HG03135 (cell line): ENCODE measurements at regions not wholly inside any gene's neighbourhood (a gene's known extent, or its start where the extent isn't known, plus 50 kb on each side); places are given as distances from the start of the nearest gene placed in this dataset.

Experiments
- ATAC-seq: cut with Tn5 transposase; IDR thresholded peaks from one replicate; pipeline ENCODE4 v1.9.1; 2021; ENCODE audit warnings: mild to moderate bottlenecking, moderate library complexity; ENCODE audit not compliant: unreplicated experiment

- ATAC-seq: no peak
Measured at GRCh38 chr1:221099747-221100595, 220.7 kb downstream of the HLX start.

GRCh38 chr1:221100611-221101010 lies 221.4 kb downstream of the HLX start:
- ATAC-seq: no peak

GRCh38 chr1:221101807-221102605 lies 222.8 kb downstream of the HLX start:
- no peak for ATAC-seq

- ATAC-seq: no peak
Measured at GRCh38 chr1:221104596-221104995, 225.4 kb downstream of the HLX start.

- ATAC-seq: no peak
Measured at GRCh38 chr1:221105578-221105977, 226.3 kb downstream of the HLX start.

GRCh38 chr1:221106616-221107015 lies 227.4 kb downstream of the HLX start:
- ATAC-seq: no peak

GRCh38 chr1:221109930-221110329 lies 230.7 kb downstream of the HLX start:
- no peak for ATAC-seq

GRCh38 chr1:221117133-221117532 lies 237.9 kb downstream of the HLX start:
- ATAC-seq: no peak

- no peak for ATAC-seq
Measured at GRCh38 chr1:221117548-221117951, 238.3 kb downstream of the HLX start.

- ATAC-seq: no peak
Measured at GRCh38 chr1:221118176-221118937, 239.1 kb downstream of the HLX start.

GRCh38 chr1:221118938-221119320 lies 239.7 kb downstream of the HLX start:
- ATAC-seq: no peak

- ATAC-seq: no peak
Measured at GRCh38 chr1:221122501-221122900, 243.3 kb downstream of the HLX start.

GRCh38 chr1:221125976-221126375 lies 246.7 kb downstream of the HLX start:
- no peak for ATAC-seq

GRCh38 chr1:221137666-221138065 lies 258.4 kb downstream of the HLX start:
- no peak for ATAC-seq

- no peak for ATAC-seq
Measured at GRCh38 chr1:221138516-221138915, 259.3 kb downstream of the HLX start.

GRCh38 chr1:221139991-221140390 lies 260.7 kb downstream of the HLX start:
- no peak for ATAC-seq

GRCh38 chr1:221141096-221141495 lies 261.9 kb downstream of the HLX start:
- no peak for ATAC-seq

- ATAC-seq: no peak
Measured at GRCh38 chr1:221141606-221142285, 262.5 kb downstream of the HLX start.

- ATAC-seq: no peak
Measured at GRCh38 chr1:221148660-221149059, 269.4 kb downstream of the HLX start.

- no peak for ATAC-seq
Measured at GRCh38 chr1:221149111-221149510, 269.9 kb downstream of the HLX start.

GRCh38 chr1:221149555-221150075 lies 270.4 kb downstream of the HLX start:
- no peak for ATAC-seq
